ENCODE measurements at regions not wholly inside any gene's neighbourhood (a gene's known extent, or its start where the extent isn't known, plus 50 kb on each side); places are given as distances from the start of the nearest gene placed in this dataset.

GRCh38 chr5:176727983-176728675 lies 80.8 kb downstream of the TSPAN17 start:
- ChIA-PET POLR2A (no interaction called here), CTCF (interaction anchor here (0.7 kb wide), 1 partner anchor 67 kb away, joined by 4 read pairs; no protein-coding TSS in a partner anchor)
- dilution Hi-C loops (cut with MboI; ENCODE audit: extremely low pct_ligation_motif_present, low sequenced_read_pairs), result no loop called here
- H3K9me3 ChIP-seq (replicated peaks; ENCODE audit: control insufficient read depth, insufficient read depth, low read length), result no peaks in the 10 kb centered on the region
- no peaks in the 10 kb centered on the region for H3K36me3 ChIP-seq (ENCODE audit: control insufficient read depth in 2 of 2, extremely low read depth in 1 of 2, insufficient read depth in 2 of 2, low read length in 2 of 2)
- peaks cover 13% of the 10 kb centered on the region in 2 experiments for H3K27me3 ChIP-seq (ENCODE audit: control insufficient read depth in 2 of 2, insufficient read depth in 2 of 2, low read length in 2 of 2)
- no peak overlapping the region for H3K4me2 ChIP-seq (ENCODE audit: insufficient read depth, low read length)
- H3K4me1 ChIP-seq (ENCODE audit: control insufficient read depth, extremely low read depth, insufficient read depth, low read length), result no peaks in the 10 kb centered on the region
- no peaks in the 10 kb centered on the region for H3K79me2 ChIP-seq (ENCODE audit: control insufficient read depth, insufficient read depth, low read length)
- FAIRE-seq, result no peak
- DNase-seq (ENCODE audit: low read depth, low spot score), result no peak
- no peaks in the 10 kb centered on the region for H3K9me1 ChIP-seq (replicated peaks; ENCODE audit: control insufficient read depth, extremely low read depth, insufficient read depth, low read length)
- H3K9ac ChIP-seq (replicated peaks; ENCODE audit: extremely low read depth, insufficient read depth, low read length), result no peak overlapping the region
- no TSS peak for BruUV-seq (replicated peaks)
- TF ChIP-seq FOS (IDR thresholded peaks at IDR 0.05; ENCODE audit: borderline replicate concordance, insufficient read depth, low read length) (no peak), CTCF (IDR thresholded peaks at IDR 0.05; ENCODE audit: extremely low read depth in 1 of 2, insufficient read depth in 1 of 2, low read depth in 1 of 2, low read length in 2 of 2) (no peak), JUN (IDR thresholded peaks at IDR 0.05; ENCODE audit: borderline replicate concordance, insufficient read depth, insufficient read length, low read depth) (no peak), MYC (IDR thresholded peaks at IDR 0.05; ENCODE audit: low read depth, low read length) (no peak), MAX (IDR thresholded peaks at IDR 0.05; ENCODE audit: insufficient read depth, insufficient read length) (no peak), POLR2A (IDR thresholded peaks at IDR 0.05; ENCODE audit: low read depth, low read length) (no peak)
- H3K27ac ChIP-seq (ENCODE audit: insufficient read depth, low read depth, low read length), result no peak overlapping the region
- intact Hi-C loops (cut with micrococcal nuclease), result loop anchor here (2.0 kb wide), 1 partner anchor 27 kb away; no protein-coding TSS in a partner anchor
- no peak overlapping the region for H2AFZ ChIP-seq (ENCODE audit: low read depth, low read length)
- H4K20me1 ChIP-seq (replicated peaks; ENCODE audit: control insufficient read depth, extremely low read depth, insufficient read depth, low read length), result no peaks in the 10 kb centered on the region
- H3K4me3 ChIP-seq (replicated peaks in 1 of 3; ENCODE audit: insufficient read depth in 1 of 3, low read depth in 1 of 3, low read length in 3 of 3), result no peak overlapping the region

Measured in endothelial cell of umbilical vein (primary cell).